ENCODE measurements at regions not wholly inside any gene's neighbourhood (a gene's known extent, or its start where the extent isn't known, plus 50 kb on each side); places are given as distances from the start of the nearest gene placed in this dataset.
A peak's percentile ranks its signal among the peaks of the same experiment; 100 is the strongest.

GRCh38 chr3:3316521-3316920, 137.0 kb upstream of the CRBN start:
- 50% methylated on average over 1 of the region's 3 CpGs for WGBS (ENCODE audit: insufficient coverage)
- H3K27me3 ChIP-seq (ENCODE audit: control insufficient read depth, insufficient read depth, low read length): no peaks in the 10 kb centered on the region
- H3K9me3 ChIP-seq (replicated peaks; ENCODE audit: control insufficient read depth, low read depth, low read length): no peaks in the 10 kb centered on the region
- H3K4me1 ChIP-seq (ENCODE audit: control insufficient read depth, insufficient read depth, low read length): no peaks in the 10 kb centered on the region
- no peak overlapping the region for H3K27ac ChIP-seq (ENCODE audit: low read length)
- H3K4me3 ChIP-seq (ENCODE audit: low read length): no peak overlapping the region
- no peak for DNase-seq
- H3K36me3 ChIP-seq (ENCODE audit: control insufficient read depth, insufficient read depth, low read length): no peaks in the 10 kb centered on the region

GRCh38 chr3:3315846-3316245, 136.4 kb upstream of the CRBN start:
- no peak for DNase-seq
- Histone ChIP-seq H3K4me1 (ENCODE audit: control insufficient read depth, insufficient read depth, low read length) (no peaks in the 10 kb centered on the region), H3K9me3 (replicated peaks; ENCODE audit: control insufficient read depth, low read depth, low read length) (no peaks in the 10 kb centered on the region), H3K36me3 (ENCODE audit: control insufficient read depth, insufficient read depth, low read length) (no peaks in the 10 kb centered on the region), H3K4me3 (ENCODE audit: low read length) (no peak overlapping the region), H3K27me3 (ENCODE audit: control insufficient read depth, insufficient read depth, low read length) (no peaks in the 10 kb centered on the region), H3K27ac (ENCODE audit: low read length) (no peak overlapping the region)
- WGBS (ENCODE audit: insufficient coverage): 100% methylated on average over 1 of the region's 7 CpGs

- DNase-seq: no peak
- WGBS (ENCODE audit: insufficient coverage): 45% methylated on average over 2 of the region's 3 CpGs
- Histone ChIP-seq H3K27ac (ENCODE audit: low read length) (no peak overlapping the region), H3K27me3 (ENCODE audit: control insufficient read depth, insufficient read depth, low read length) (no peaks in the 10 kb centered on the region), H3K4me3 (ENCODE audit: low read length) (no peak overlapping the region), H3K36me3 (ENCODE audit: control insufficient read depth, insufficient read depth, low read length) (no peaks in the 10 kb centered on the region), H3K4me1 (ENCODE audit: control insufficient read depth, insufficient read depth, low read length) (no peaks in the 10 kb centered on the region), H3K9me3 (replicated peaks; ENCODE audit: control insufficient read depth, low read depth, low read length) (no peaks in the 10 kb centered on the region)
These were observed 130.4 kb upstream of the CRBN start for GRCh38 chr3:3309887-3310286.

GRCh38 chr3:3308809-3309208, 129.3 kb upstream of the CRBN start:
- Histone ChIP-seq H3K4me3 (ENCODE audit: low read length) (no peak overlapping the region), H3K36me3 (ENCODE audit: control insufficient read depth, insufficient read depth, low read length) (no peaks in the 10 kb centered on the region), H3K4me1 (ENCODE audit: control insufficient read depth, insufficient read depth, low read length) (no peaks in the 10 kb centered on the region), H3K27ac (ENCODE audit: low read length) (no peak overlapping the region), H3K27me3 (ENCODE audit: control insufficient read depth, insufficient read depth, low read length) (no peaks in the 10 kb centered on the region), H3K9me3 (replicated peaks; ENCODE audit: control insufficient read depth, low read depth, low read length) (no peaks in the 10 kb centered on the region)
- DNase-seq: no peak
- WGBS (ENCODE audit: insufficient coverage): 100% methylated on average over 1 of the region's 3 CpGs

- Histone ChIP-seq H3K9me3 (replicated peaks; ENCODE audit: control insufficient read depth, low read depth, low read length) (no peaks in the 10 kb centered on the region), H3K4me3 (ENCODE audit: low read length) (no peak overlapping the region), H3K36me3 (ENCODE audit: control insufficient read depth, insufficient read depth, low read length) (no peaks in the 10 kb centered on the region), H3K27ac (ENCODE audit: low read length) (no peak overlapping the region), H3K27me3 (ENCODE audit: control insufficient read depth, insufficient read depth, low read length) (no peaks in the 10 kb centered on the region), H3K4me1 (ENCODE audit: control insufficient read depth, insufficient read depth, low read length) (no peaks in the 10 kb centered on the region)
- WGBS (ENCODE audit: insufficient coverage): no CpG with 5 or more reads among the region's 4 CpGs
- no peak for DNase-seq
These were observed 128.0 kb upstream of the CRBN start for GRCh38 chr3:3307491-3307890.

GRCh38 chr3:3305841-3306240, 126.3 kb upstream of the CRBN start:
- no peak for DNase-seq
- Histone ChIP-seq H3K27me3 (ENCODE audit: control insufficient read depth, insufficient read depth, low read length) (no peaks in the 10 kb centered on the region), H3K4me1 (ENCODE audit: control insufficient read depth, insufficient read depth, low read length) (no peaks in the 10 kb centered on the region), H3K36me3 (ENCODE audit: control insufficient read depth, insufficient read depth, low read length) (no peaks in the 10 kb centered on the region), H3K27ac (ENCODE audit: low read length) (no peak overlapping the region), H3K9me3 (replicated peaks; ENCODE audit: control insufficient read depth, low read depth, low read length) (no peaks in the 10 kb centered on the region), H3K4me3 (ENCODE audit: low read length) (no peak overlapping the region)
- no CpG with 5 or more reads among the region's 1 CpG for WGBS (ENCODE audit: insufficient coverage)

GRCh38 chr3:3305084-3305483, 125.6 kb upstream of the CRBN start:
- 49% methylated on average over 5 of the region's 5 CpGs for WGBS (ENCODE audit: insufficient coverage)
- no peak overlapping the region for H3K27ac ChIP-seq (ENCODE audit: low read length)
- H3K4me3 ChIP-seq (ENCODE audit: low read length): no peak overlapping the region
- no peaks in the 10 kb centered on the region for H3K9me3 ChIP-seq (replicated peaks; ENCODE audit: control insufficient read depth, low read depth, low read length)
- H3K36me3 ChIP-seq (ENCODE audit: control insufficient read depth, insufficient read depth, low read length): no peaks in the 10 kb centered on the region
- no peaks in the 10 kb centered on the region for H3K27me3 ChIP-seq (ENCODE audit: control insufficient read depth, insufficient read depth, low read length)
- DNase-seq: no peak
- no peaks in the 10 kb centered on the region for H3K4me1 ChIP-seq (ENCODE audit: control insufficient read depth, insufficient read depth, low read length)

GRCh38 chr3:3303636-3304035, 124.1 kb upstream of the CRBN start:
- Histone ChIP-seq H3K27ac (ENCODE audit: low read length) (no peak overlapping the region), H3K4me3 (ENCODE audit: low read length) (no peak overlapping the region), H3K27me3 (ENCODE audit: control insufficient read depth, insufficient read depth, low read length) (no peaks in the 10 kb centered on the region), H3K36me3 (ENCODE audit: control insufficient read depth, insufficient read depth, low read length) (no peaks in the 10 kb centered on the region), H3K9me3 (replicated peaks; ENCODE audit: control insufficient read depth, low read depth, low read length) (no peaks in the 10 kb centered on the region), H3K4me1 (ENCODE audit: control insufficient read depth, insufficient read depth, low read length) (no peaks in the 10 kb centered on the region)
- no peak for DNase-seq
- WGBS (ENCODE audit: insufficient coverage): no CpG with 5 or more reads among the region's 4 CpGs

GRCh38 chr3:3302964-3303363, 123.5 kb upstream of the CRBN start:
- Histone ChIP-seq H3K27me3 (ENCODE audit: control insufficient read depth, insufficient read depth, low read length) (no peaks in the 10 kb centered on the region), H3K4me3 (ENCODE audit: low read length) (no peak overlapping the region), H3K9me3 (replicated peaks; ENCODE audit: control insufficient read depth, low read depth, low read length) (no peaks in the 10 kb centered on the region), H3K36me3 (ENCODE audit: control insufficient read depth, insufficient read depth, low read length) (no peaks in the 10 kb centered on the region), H3K4me1 (ENCODE audit: control insufficient read depth, insufficient read depth, low read length) (no peaks in the 10 kb centered on the region), H3K27ac (ENCODE audit: low read length) (no peak overlapping the region)
- DNase-seq: peak; percentile 43
- 63% methylated on average over 2 of the region's 3 CpGs for WGBS (ENCODE audit: insufficient coverage)

- Histone ChIP-seq H3K27me3 (ENCODE audit: control insufficient read depth, insufficient read depth, low read length) (no peaks in the 10 kb centered on the region), H3K36me3 (ENCODE audit: control insufficient read depth, insufficient read depth, low read length) (no peaks in the 10 kb centered on the region), H3K4me1 (ENCODE audit: control insufficient read depth, insufficient read depth, low read length) (no peaks in the 10 kb centered on the region), H3K27ac (ENCODE audit: low read length) (no peak overlapping the region), H3K9me3 (replicated peaks; ENCODE audit: control insufficient read depth, low read depth, low read length) (no peaks in the 10 kb centered on the region), H3K4me3 (ENCODE audit: low read length) (no peak overlapping the region)
- no peak for DNase-seq
- WGBS (ENCODE audit: insufficient coverage): no CpG with 5 or more reads among the region's 1 CpG
These were observed 122.0 kb upstream of the CRBN start for GRCh38 chr3:3301476-3301875.

GRCh38 chr3:3296979-3297381, 117.5 kb upstream of the CRBN start:
- H3K4me1 ChIP-seq (ENCODE audit: control insufficient read depth, insufficient read depth, low read length): no peaks in the 10 kb centered on the region
- H3K27me3 ChIP-seq (ENCODE audit: control insufficient read depth, insufficient read depth, low read length): no peaks in the 10 kb centered on the region
- WGBS (ENCODE audit: insufficient coverage): no CpG with 5 or more reads among the region's 5 CpGs
- H3K9me3 ChIP-seq (replicated peaks; ENCODE audit: control insufficient read depth, low read depth, low read length): peaks cover 2% of the 10 kb centered on the region
- DNase-seq: no peak
- H3K36me3 ChIP-seq (ENCODE audit: control insufficient read depth, insufficient read depth, low read length): no peaks in the 10 kb centered on the region
- H3K27ac ChIP-seq (ENCODE audit: low read length): no peak overlapping the region
- no peak overlapping the region for H3K4me3 ChIP-seq (ENCODE audit: low read length)
